Activated CD8-positive, alpha-beta T cell treated with anti-CD3 and anti-CD28 coated beads for 36 hours (primary cell): ENCODE measurements at regions not wholly inside any gene's neighbourhood (a gene's known extent, or its start where the extent isn't known, plus 50 kb on each side); places are given as distances from the start of the nearest gene placed in this dataset.

Experiments used
- ATAC-seq: fragments of 200-7000 bp; cut with Tn5 transposase; one replicate; pipeline ENCODE4 v1.10.0; 2021; ENCODE audit warnings: mild to moderate bottlenecking, moderate library complexity
- CTCF ChIA-PET: fragments of 350-600 bp; sonication (Branson Sonifier 250); formaldehyde crosslinking; loops from one replicate; lab custom pipeline; 2021; ENCODE audit warnings: antibody characterized with exemption; lab: Charles Lee
- POLR2A ChIA-PET: fragments of 350-600 bp; sonication (Branson Sonifier 250); formaldehyde crosslinking; loops from one replicate; lab custom pipeline; 2021; ENCODE audit warnings: antibody characterized with exemption; lab: Charles Lee
- DNase-seq: peaks from one replicate; pipeline ENCODE4 v3.0.0-alpha.2; 2020
- H3K27ac Mint-ChIP-seq: one replicate; pipeline ENCODE4 v1.8.0; 2021; ENCODE audit warnings: mild to moderate bottlenecking, mixed read lengths
- H3K27me3 Mint-ChIP-seq: one replicate; pipeline ENCODE4 v1.8.0; 2021; ENCODE audit warnings: mixed read lengths
- H3K36me3 Mint-ChIP-seq: one replicate; pipeline ENCODE4 v1.8.0; 2021; ENCODE audit warnings: low read depth, mixed read lengths
- H3K4me1 Mint-ChIP-seq: one replicate; pipeline ENCODE4 v1.8.0; 2021; ENCODE audit warnings: low read depth, mixed read lengths
- H3K4me3 Mint-ChIP-seq: one replicate; pipeline ENCODE4 v1.8.0; 2021; ENCODE audit warnings: mild to moderate bottlenecking, moderate library complexity, mixed read lengths
- H3K9me3 Mint-ChIP-seq: one replicate; pipeline ENCODE4 v1.8.0; 2021; ENCODE audit warnings: mixed read lengths
- CTCF ChIP-seq: fragments of 200-600 bp; IDR thresholded peaks from one replicate; pipeline ENCODE4 v1.8.0; 2022; ENCODE audit warnings: antibody characterized with exemption, mild to moderate bottlenecking
- intact Hi-C: fragments of 100-400 bp; cut with micrococcal nuclease; formaldehyde crosslinking; loops from one replicate; pipeline ENCODE4 v1.10.0; 2022

DNA sequence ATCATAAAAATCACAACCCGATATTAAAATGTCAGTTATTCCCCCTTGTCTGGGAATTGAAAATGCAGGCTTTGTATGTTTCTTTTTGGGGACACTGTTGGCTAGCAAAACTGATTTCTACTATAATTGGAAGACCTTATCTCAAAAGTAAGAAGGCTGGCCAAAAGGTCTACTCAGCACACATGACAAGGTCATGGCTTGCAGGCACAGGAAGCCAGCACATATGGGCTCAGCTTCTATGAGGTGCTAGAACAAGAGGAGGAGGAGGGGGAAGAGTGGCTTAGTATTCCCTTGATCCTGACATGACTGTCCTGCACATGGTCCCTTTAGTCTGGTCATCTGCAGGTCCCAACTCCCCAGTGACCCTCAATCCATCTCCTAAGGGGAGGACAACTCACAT is 681.2 kb downstream of the SQOR start:
- ATAC-seq (no peak), DNase-seq (no peak)
- ChIA-PET POLR2A (no interaction called here), CTCF (no interaction called here)
- intact Hi-C loops, result no loop called here
- Mint-ChIP-seq H3K27me3 (peaks cover 1% of the 10 kb centered on the region), H3K4me3 (no peak overlapping the region), H3K4me1 (no peaks in the 10 kb centered on the region), H3K27ac (no peak overlapping the region), H3K9me3 (no peaks in the 10 kb centered on the region), H3K36me3 (no peaks in the 10 kb centered on the region)
- no peak for TF ChIP-seq CTCF

GRCh38 chr15:46317029-46317428 is 682.2 kb downstream of the SQOR start:
- CTCF ChIA-PET, result no interaction called here
- H3K36me3 Mint-ChIP-seq, result no peaks in the 10 kb centered on the region
- no peak for DNase-seq
- POLR2A ChIA-PET, result no interaction called here
- H3K27ac Mint-ChIP-seq, result no peak overlapping the region
- no peaks in the 10 kb centered on the region for H3K4me1 Mint-ChIP-seq
- H3K9me3 Mint-ChIP-seq, result no peaks in the 10 kb centered on the region
- intact Hi-C loops, result no loop called here
- ATAC-seq, result no peak
- peaks cover 1% of the 10 kb centered on the region for H3K27me3 Mint-ChIP-seq
- no peak overlapping the region for H3K4me3 Mint-ChIP-seq
- TF ChIP-seq CTCF, result no peak

DNA sequence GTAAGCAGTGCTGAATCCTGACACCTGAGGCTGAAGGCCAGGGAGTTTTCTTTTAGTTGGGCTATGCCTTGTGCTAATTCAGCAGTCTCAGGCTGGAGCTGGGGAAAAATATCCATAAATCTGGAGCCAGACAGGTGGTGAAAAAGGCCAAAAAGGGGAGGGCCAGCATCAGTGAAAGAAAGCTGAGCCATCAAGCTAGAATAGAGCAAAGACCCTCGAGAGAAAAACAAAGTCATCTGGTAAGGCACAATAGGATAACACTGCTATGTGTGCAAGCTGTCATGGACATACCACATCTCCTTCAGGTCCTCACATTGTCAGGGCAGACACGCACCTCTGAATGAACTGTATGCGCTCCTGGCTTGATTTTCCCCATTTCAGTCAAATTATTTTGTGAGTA is 687.9 kb downstream of the SQOR start:
- no peak for ATAC-seq
- DNase-seq, result no peak
- no peaks in the 10 kb centered on the region for H3K9me3 Mint-ChIP-seq
- TF ChIP-seq CTCF, result no peak
- no peaks in the 10 kb centered on the region for H3K4me1 Mint-ChIP-seq
- intact Hi-C loops, result no loop called here
- ChIA-PET POLR2A (no interaction called here), CTCF (no interaction called here)
- H3K27me3 Mint-ChIP-seq, result no peaks in the 10 kb centered on the region
- no peak overlapping the region for H3K4me3 Mint-ChIP-seq
- H3K27ac Mint-ChIP-seq, result no peak overlapping the region
- no peaks in the 10 kb centered on the region for H3K36me3 Mint-ChIP-seq

DNA sequence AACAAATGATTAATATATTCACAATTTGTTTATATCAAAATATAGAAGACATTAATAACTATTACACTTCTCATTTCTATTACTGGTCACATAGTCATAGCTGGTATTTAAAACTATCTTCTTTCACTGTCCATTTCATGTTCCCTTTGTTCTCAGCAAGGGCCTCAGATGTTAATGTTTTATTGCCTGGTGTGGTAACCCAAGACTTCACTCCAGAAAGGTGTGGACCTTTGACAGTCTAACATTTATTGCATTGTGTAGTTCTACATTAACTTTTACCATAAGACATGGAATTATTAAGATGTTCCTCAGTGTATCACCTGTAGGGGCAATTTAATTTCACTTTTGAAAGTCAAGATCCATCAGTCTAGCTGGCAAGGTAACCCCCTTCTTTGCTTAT is 691.3 kb downstream of the SQOR start:
- ChIA-PET CTCF (interaction anchor here (1.6 kb wide), 1 partner anchor 15 kb away, joined by 3 read pairs; no protein-coding TSS in a partner anchor), POLR2A (no interaction called here)
- Mint-ChIP-seq H3K27ac (no peak overlapping the region), H3K9me3 (no peaks in the 10 kb centered on the region), H3K36me3 (no peaks in the 10 kb centered on the region), H3K27me3 (no peaks in the 10 kb centered on the region), H3K4me1 (no peaks in the 10 kb centered on the region), H3K4me3 (no peak overlapping the region)
- DNase-seq (no peak), ATAC-seq (no peak)
- TF ChIP-seq CTCF, result no peak
- intact Hi-C loops, result no loop called here

DNA sequence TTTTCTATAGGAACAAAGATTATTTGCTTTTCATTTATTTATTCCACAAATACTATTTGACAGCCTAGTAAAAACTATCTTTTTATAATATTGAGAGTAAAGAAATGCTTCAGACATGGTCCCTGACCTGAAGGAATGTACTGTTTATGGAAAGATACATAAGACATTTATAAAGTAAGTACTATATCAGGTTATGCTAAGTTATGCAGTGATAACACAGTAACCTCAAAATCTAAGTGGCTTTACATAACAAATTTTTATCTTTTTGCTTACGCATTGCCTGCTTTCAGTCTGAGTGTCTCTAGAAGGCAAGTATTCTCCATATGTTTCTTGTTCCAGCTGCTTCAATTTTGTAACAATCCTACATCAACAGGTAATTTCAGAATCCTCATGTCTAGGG is 694.0 kb downstream of the SQOR start:
- Mint-ChIP-seq H3K36me3 (no peaks in the 10 kb centered on the region), H3K4me3 (no peak overlapping the region), H3K4me1 (no peaks in the 10 kb centered on the region), H3K27me3 (no peaks in the 10 kb centered on the region), H3K27ac (no peak overlapping the region), H3K9me3 (no peaks in the 10 kb centered on the region)
- no peak for TF ChIP-seq CTCF
- ChIA-PET POLR2A (no interaction called here), CTCF (no interaction called here)
- no peak for ATAC-seq
- no peak for DNase-seq
- intact Hi-C loops, result no loop called here
